ENCODE measurements at regions not wholly inside any gene's neighbourhood (a gene's known extent, or its start where the extent isn't known, plus 50 kb on each side); places are given as distances from the start of the nearest gene placed in this dataset.

- H3K36me3 Mint-ChIP-seq (ENCODE audit: low read depth, unreplicated experiment), result no peaks in the 10 kb centered on the region
- Histone ChIP-seq H3K9ac (ENCODE audit: low read length) (no peak overlapping the region), H3K36me3 (ENCODE audit: insufficient read depth, low read length) (no peaks in the 10 kb centered on the region), H4K20me1 (ENCODE audit: insufficient read depth, low read length) (no peaks in the 10 kb centered on the region), H3K4me3 (ENCODE audit: insufficient read depth, low read depth, low read length) (no peak overlapping the region), H3K27ac (ENCODE audit: low read depth, low read length) (no peak overlapping the region), H3K9me3 (ENCODE audit: insufficient read depth, low read depth, low read length) (no peaks in the 10 kb centered on the region), H3K4me1 (ENCODE audit: insufficient read depth, low read length) (no peaks in the 10 kb centered on the region), H2AFZ (ENCODE audit: low read depth, low read length) (no peak overlapping the region), H3K79me2 (ENCODE audit: insufficient read depth, low read length) (no peaks in the 10 kb centered on the region), H3K4me2 (ENCODE audit: low read length) (no peak overlapping the region), H3K27me3 (ENCODE audit: insufficient read depth, low read length) (no peaks in the 10 kb centered on the region)
- DNase-seq (ENCODE audit: low read depth), result no peak
- no peaks in the 10 kb centered on the region for H3K9me3 Mint-ChIP-seq (ENCODE audit: unreplicated experiment)
- H3K27me3 Mint-ChIP-seq (ENCODE audit: low read depth, unreplicated experiment), result peaks cover 3% of the 10 kb centered on the region
- H3K27ac Mint-ChIP-seq (ENCODE audit: unreplicated experiment), result no peak overlapping the region
- H3K4me3 Mint-ChIP-seq (ENCODE audit: unreplicated experiment), result no peak overlapping the region
- no peak for TF ChIP-seq EZH2 (IDR thresholded peaks at IDR 0.05; ENCODE audit: insufficient read depth, low read length)
- TF ChIP-seq CTCF (IDR thresholded peaks at IDR 0.05; ENCODE audit: insufficient read depth, low read depth, low read length), result no peak
- FAIRE-seq, result no peak
- peaks cover 5% of the 10 kb centered on the region for H3K4me1 Mint-ChIP-seq (ENCODE audit: low read depth, unreplicated experiment)
Observed at GRCh38 chr18:38902796-38903195, 1337.2 kb upstream of the CELF4 start.

- no peak overlapping the region for H3K9ac ChIP-seq (ENCODE audit: low read length)
- no peaks in the 10 kb centered on the region for H3K9me3 ChIP-seq (ENCODE audit: insufficient read depth, low read depth, low read length)
- H3K4me2 ChIP-seq (ENCODE audit: low read length), result no peak overlapping the region
- H3K36me3 Mint-ChIP-seq (ENCODE audit: low read depth, unreplicated experiment), result no peaks in the 10 kb centered on the region
- H3K79me2 ChIP-seq (ENCODE audit: insufficient read depth, low read length), result no peaks in the 10 kb centered on the region
- no peaks in the 10 kb centered on the region for H4K20me1 ChIP-seq (ENCODE audit: insufficient read depth, low read length)
- peaks cover 3% of the 10 kb centered on the region for H3K27me3 Mint-ChIP-seq (ENCODE audit: low read depth, unreplicated experiment)
- no peak overlapping the region for H3K27ac Mint-ChIP-seq (ENCODE audit: unreplicated experiment)
- H3K4me3 ChIP-seq (ENCODE audit: insufficient read depth, low read depth, low read length), result no peak overlapping the region
- no peak for TF ChIP-seq EZH2 (IDR thresholded peaks at IDR 0.05; ENCODE audit: insufficient read depth, low read length)
- TF ChIP-seq CTCF (IDR thresholded peaks at IDR 0.05; ENCODE audit: insufficient read depth, low read depth, low read length), result no peak
- DNase-seq (ENCODE audit: low read depth) (no peak), FAIRE-seq (no peak)
- no peak overlapping the region for H2AFZ ChIP-seq (ENCODE audit: low read depth, low read length)
- no peak overlapping the region for H3K4me3 Mint-ChIP-seq (ENCODE audit: unreplicated experiment)
- no peaks in the 10 kb centered on the region for H3K9me3 Mint-ChIP-seq (ENCODE audit: unreplicated experiment)
- H3K36me3 ChIP-seq (ENCODE audit: insufficient read depth, low read length), result no peaks in the 10 kb centered on the region
- H3K27ac ChIP-seq (ENCODE audit: low read depth, low read length), result no peak overlapping the region
- no peaks in the 10 kb centered on the region for H3K4me1 ChIP-seq (ENCODE audit: insufficient read depth, low read length)
- H3K27me3 ChIP-seq (ENCODE audit: insufficient read depth, low read length), result no peaks in the 10 kb centered on the region
- H3K4me1 Mint-ChIP-seq (ENCODE audit: low read depth, unreplicated experiment), result peaks cover 5% of the 10 kb centered on the region
Observed at GRCh38 chr18:38900445-38900844, 1334.8 kb upstream of the CELF4 start.

GRCh38 chr18:38900031-38900430, 1334.4 kb upstream of the CELF4 start:
- H3K4me3 Mint-ChIP-seq (ENCODE audit: unreplicated experiment), result no peak overlapping the region
- Histone ChIP-seq H2AFZ (ENCODE audit: low read depth, low read length) (no peak overlapping the region), H3K4me1 (ENCODE audit: insufficient read depth, low read length) (no peaks in the 10 kb centered on the region), H3K36me3 (ENCODE audit: insufficient read depth, low read length) (no peaks in the 10 kb centered on the region), H4K20me1 (ENCODE audit: insufficient read depth, low read length) (no peaks in the 10 kb centered on the region), H3K27me3 (ENCODE audit: insufficient read depth, low read length) (no peaks in the 10 kb centered on the region), H3K9me3 (ENCODE audit: insufficient read depth, low read depth, low read length) (no peaks in the 10 kb centered on the region), H3K79me2 (ENCODE audit: insufficient read depth, low read length) (no peaks in the 10 kb centered on the region), H3K4me3 (ENCODE audit: insufficient read depth, low read depth, low read length) (no peak overlapping the region), H3K27ac (ENCODE audit: low read depth, low read length) (no peak overlapping the region), H3K9ac (ENCODE audit: low read length) (no peak overlapping the region), H3K4me2 (ENCODE audit: low read length) (no peak overlapping the region)
- no peak overlapping the region for H3K27ac Mint-ChIP-seq (ENCODE audit: unreplicated experiment)
- H3K27me3 Mint-ChIP-seq (ENCODE audit: low read depth, unreplicated experiment), result peaks cover 3% of the 10 kb centered on the region
- TF ChIP-seq CTCF (IDR thresholded peaks at IDR 0.05; ENCODE audit: insufficient read depth, low read depth, low read length) (no peak), EZH2 (IDR thresholded peaks at IDR 0.05; ENCODE audit: insufficient read depth, low read length) (no peak)
- H3K36me3 Mint-ChIP-seq (ENCODE audit: low read depth, unreplicated experiment), result no peaks in the 10 kb centered on the region
- no peaks in the 10 kb centered on the region for H3K9me3 Mint-ChIP-seq (ENCODE audit: unreplicated experiment)
- H3K4me1 Mint-ChIP-seq (ENCODE audit: low read depth, unreplicated experiment), result peaks cover 5% of the 10 kb centered on the region
- DNase-seq (ENCODE audit: low read depth) (no peak), FAIRE-seq (no peak)
